HPDE6-E6E7 (cell line): ENCODE measurements at regions not wholly inside any gene's neighbourhood (a gene's known extent, or its start where the extent isn't known, plus 50 kb on each side); places are given as distances from the start of the nearest gene placed in this dataset.

ENCODE experiments used
- DNase-seq: peaks from one replicate; pipeline ENCODE4 v3.0.0; 2011; ENCODE audit warnings: missing footprints; ENCODE audit errors: extremely low spot score

DNA sequence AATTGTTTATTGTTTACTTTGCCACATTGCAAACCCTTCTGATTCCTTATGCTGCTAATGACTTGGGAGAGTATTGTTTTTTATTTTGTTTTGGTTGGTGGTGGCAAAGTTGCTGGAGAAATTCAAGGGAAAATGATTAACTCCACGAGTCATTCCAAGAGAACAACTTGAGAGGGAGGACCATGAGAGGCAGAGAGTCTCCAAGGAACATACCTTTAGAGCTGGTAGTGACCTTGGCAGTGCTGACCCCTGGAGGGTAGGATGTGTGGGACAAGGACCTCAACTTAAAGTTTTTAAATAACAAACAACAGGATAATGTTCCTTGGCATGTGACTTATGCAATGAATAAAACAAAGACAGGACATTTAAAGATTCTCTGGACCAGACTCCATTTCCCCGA lies 139.7 kb downstream of the LRRC70 start:
- no peak for DNase-seq

GRCh38 chr5:62717301-62717933 lies 138.8 kb downstream of the LRRC70 start:
- no peak for DNase-seq

DNA sequence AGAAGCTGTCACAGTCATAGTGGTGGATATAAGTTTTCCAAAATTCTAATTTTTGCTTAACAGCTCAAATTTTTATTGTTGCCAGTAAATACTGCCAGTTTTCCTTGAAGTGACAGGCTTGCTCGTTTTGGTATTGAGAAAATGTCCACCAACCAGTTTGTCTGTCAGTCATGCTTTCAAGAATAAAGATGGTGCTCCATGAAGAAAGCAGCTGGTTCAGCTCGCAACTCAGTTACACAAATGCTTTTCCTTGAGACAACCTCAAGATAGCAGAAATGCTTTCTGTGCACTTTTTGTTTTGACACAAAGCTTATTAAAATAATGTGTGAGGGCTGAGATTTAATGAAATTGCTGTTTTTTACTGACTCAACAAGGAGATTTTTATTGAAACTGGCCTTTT lies 135.7 kb downstream of the LRRC70 start:
- no peak for DNase-seq

DNA sequence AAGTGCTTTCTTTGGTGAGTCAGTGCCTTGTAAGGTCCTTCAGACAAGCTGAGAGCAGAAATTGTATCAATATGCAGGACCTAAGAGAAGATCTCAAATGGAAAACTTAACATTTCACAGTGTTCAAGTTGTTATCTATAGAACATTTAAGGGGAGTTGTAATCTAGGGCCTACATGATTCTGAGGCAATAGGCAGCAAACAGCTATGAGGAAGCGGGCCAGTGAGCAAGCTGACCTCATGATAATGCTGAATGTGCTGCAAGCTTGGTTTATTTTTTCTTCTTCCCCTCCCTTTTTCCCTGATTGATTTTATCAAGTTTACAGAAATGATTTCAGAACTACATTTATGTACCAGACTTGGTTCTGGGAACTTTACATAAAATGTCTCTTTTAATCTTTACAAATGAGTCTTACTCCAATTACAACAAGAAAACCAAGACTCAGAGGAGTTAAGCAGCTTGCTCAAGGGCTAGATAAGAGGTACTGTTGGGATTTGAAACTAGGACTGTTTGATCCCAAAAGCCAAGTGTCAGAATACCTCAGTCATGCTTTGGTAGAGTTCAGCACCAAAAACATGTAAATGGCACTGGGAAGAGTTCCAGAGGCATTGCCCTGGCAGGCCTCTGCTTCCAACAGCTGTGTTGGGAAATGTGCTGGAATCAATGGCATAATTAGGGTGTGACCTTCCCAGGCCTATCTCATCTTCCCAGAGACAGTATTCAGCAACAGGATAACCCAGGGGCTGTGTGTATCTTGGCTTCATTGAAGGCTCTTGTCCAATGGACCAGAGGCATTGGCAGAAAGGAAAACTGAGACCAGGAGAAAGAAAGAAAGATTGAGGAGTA lies 130.1 kb downstream of the LRRC70 start:
- no peak for DNase-seq

DNA sequence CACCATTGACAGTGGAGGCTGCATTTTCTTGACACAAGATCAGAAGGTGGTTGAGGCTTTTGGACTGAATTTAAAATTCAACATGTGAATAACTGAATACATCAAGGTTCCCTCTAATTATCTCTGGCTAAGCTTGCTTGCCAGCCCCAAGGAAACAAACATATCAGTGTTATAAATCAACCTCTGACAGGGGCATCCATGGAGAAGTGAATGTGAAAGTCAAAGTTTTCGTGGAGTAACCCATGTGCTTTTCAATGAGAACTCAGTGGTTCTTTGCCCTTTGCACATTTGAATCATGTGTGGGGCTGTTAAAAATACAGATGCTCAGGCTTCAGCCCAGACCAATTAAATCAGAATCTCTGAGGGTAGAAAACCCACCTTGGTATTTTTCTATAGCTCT lies 128.9 kb downstream of the LRRC70 start:
- no peak for DNase-seq

GRCh38 chr5:62707131-62707530 lies 128.5 kb downstream of the LRRC70 start:
- no peak for DNase-seq

GRCh38 chr5:62705022-62705421 lies 126.4 kb downstream of the LRRC70 start:
- DNase-seq = no peak

- no peak for DNase-seq
Measured at GRCh38 chr5:62702126-62702525, 123.5 kb downstream of the LRRC70 start.

DNA sequence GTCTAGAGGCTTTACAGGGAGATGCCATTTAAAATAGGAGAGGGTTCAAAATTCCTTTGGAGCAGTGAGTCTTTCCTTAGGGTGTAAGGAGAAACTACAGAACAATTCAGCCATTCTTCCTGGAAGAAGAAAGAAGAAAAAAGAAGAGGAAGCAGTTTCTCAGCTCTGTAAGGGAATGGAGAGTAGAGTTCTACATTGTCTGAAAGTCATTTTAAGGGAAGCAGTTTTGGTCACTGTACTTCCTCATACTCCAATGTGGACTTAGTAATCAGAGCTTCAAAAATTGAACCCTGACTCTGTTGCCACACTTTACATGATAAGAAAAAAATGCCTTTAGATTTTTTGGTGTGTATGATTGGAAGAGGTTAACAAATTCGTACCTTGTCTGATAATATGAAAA lies 122.4 kb downstream of the LRRC70 start:
- no peak for DNase-seq

- no peak for DNase-seq
Measured at GRCh38 chr5:62698756-62699155, 120.1 kb downstream of the LRRC70 start.

GRCh38 chr5:62695274-62695673 lies 116.7 kb downstream of the LRRC70 start:
- no peak for DNase-seq

- no peak for DNase-seq
Measured at GRCh38 chr5:62692946-62693713, 114.5 kb downstream of the LRRC70 start.

DNA sequence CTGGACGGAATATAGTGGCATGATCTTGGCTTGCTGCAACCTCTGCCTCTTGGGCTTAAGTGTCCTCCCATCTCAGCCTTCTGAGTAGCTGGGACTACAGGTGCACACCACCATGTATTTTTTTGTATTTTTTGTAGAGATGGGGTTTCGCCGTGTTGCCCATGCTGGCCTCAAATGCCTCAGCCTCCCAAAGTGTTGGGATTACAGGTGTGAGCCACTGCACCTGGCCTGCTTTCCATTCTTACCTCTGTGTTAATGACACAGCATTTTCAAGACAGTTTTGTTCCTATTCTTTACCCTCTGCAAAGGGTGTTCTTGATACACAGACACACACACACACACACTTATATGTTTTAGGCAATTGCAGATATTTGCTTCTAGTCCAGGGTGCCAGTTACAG lies 113.3 kb downstream of the LRRC70 start:
- DNase-seq = no peak

DNA sequence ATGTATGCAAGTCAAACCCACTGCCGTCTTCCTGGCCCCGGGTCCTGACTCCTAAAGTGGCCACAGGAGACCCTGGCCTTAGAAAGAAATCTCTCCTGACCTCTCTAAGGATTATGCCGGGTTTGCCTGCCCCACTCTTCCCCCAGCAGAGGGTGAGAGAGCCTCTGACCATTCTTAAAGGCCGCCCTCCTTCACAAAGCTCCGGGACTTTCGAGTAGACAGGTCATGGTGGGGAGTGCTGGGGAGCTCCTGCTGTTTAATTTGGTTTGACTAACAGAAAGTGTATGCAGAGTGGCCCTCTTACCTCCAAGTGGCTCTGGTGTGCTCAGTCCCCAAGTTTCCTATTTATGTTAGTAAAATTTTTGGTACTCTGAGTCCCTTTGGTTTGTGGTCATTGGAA lies 111.8 kb downstream of the LRRC70 start:
- no peak for DNase-seq

GRCh38 chr5:62689599-62690368 lies 111.2 kb downstream of the LRRC70 start:
- no peak for DNase-seq

GRCh38 chr5:62686692-62687091 lies 108.1 kb downstream of the LRRC70 start:
- no peak for DNase-seq

DNA sequence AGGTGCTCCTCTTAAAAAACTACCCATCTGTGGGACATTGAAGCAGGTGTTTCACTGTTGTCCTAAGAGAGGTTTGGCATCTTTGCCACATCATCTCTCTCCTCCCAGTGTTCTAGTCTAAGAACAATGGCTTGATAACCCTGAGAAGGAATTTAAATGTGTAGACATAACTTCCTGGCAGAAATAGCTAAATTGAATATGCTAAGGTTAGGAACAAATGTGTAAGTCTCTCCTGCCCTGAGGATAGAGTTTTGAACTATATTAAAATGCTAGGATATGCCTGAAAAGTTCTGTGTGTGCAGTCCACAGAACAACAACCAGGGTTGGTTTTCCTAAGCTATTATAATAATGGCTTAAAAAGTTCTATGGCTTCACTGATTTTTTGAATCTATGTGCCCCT lies 106.6 kb downstream of the LRRC70 start:
- DNase-seq = no peak

- DNase-seq = no peak
Measured at GRCh38 chr5:62684310-62684709, 105.7 kb downstream of the LRRC70 start.

- no peak for DNase-seq
Measured at GRCh38 chr5:62682059-62682458, 103.4 kb downstream of the LRRC70 start.

GRCh38 chr5:62681117-62681850 lies 102.7 kb downstream of the LRRC70 start:
- DNase-seq = no peak

- DNase-seq = no peak
Measured at GRCh38 chr5:62680121-62680520, 101.5 kb downstream of the LRRC70 start.
